OCI-LY3 (cell line): ENCODE measurements at regions not wholly inside any gene's neighbourhood (a gene's known extent, or its start where the extent isn't known, plus 50 kb on each side); places are given as distances from the start of the nearest gene placed in this dataset.

ENCODE experiments used
- H2AFZ ChIP-seq: fragments of 200-600, 300-600 bp; shearing (Covaris generic); 2 replicates; pipeline ENCODE4 v1.6.0; 2014; ENCODE audit warnings: antibody characterized with exemption, low read depth, low read length
- H3K27ac ChIP-seq: fragments of 200-600, 300-600 bp; sonication (generic); 2 replicates; pipeline ENCODE4 v1.5.1; 2014; ENCODE audit warnings: mild to moderate bottlenecking, low read length, moderate library complexity, mixed read lengths
- H3K27me3 ChIP-seq: fragments of 200-600, 300-600 bp; sonication (generic); 2 replicates; pipeline ENCODE4 v1.6.1; 2014; ENCODE audit warnings: low read depth, low read length, mixed read lengths
- H3K36me3 ChIP-seq: fragments of 200-600, 300-600 bp; sonication (generic); replicated peaks from 2 replicates; pipeline ENCODE3; 2014; ENCODE audit warnings: low read depth, low read length, mixed read lengths
- H3K4me1 ChIP-seq: fragments of 300-600, 200-600 bp; sonication (generic); 2 replicates; pipeline ENCODE4 v1.6.1; 2014; ENCODE audit warnings: low read length, mixed read lengths
- H3K4me2 ChIP-seq: fragments of 200-600, 300-600 bp; sonication (generic); 2 replicates; pipeline ENCODE4 v1.6.1; 2014; ENCODE audit warnings: low read length, mixed read lengths
- H3K4me3 ChIP-seq: fragments of 300-600, 200-600 bp; sonication (generic); 2 replicates; pipeline ENCODE4 v1.5.1; 2014; ENCODE audit warnings: antibody characterized with exemption, mild to moderate bottlenecking, low read length, moderate library complexity
- H3K79me2 ChIP-seq: fragments of 300-600, 200-600 bp; shearing (Covaris generic); 2 replicates; pipeline ENCODE4 v1.6.1; 2014; ENCODE audit warnings: mild to moderate bottlenecking, low read length, mixed read lengths
- H3K9ac ChIP-seq: fragments of 300-600, 200-600 bp; shearing (Covaris generic); 2 replicates; pipeline ENCODE4 v1.6.0; 2014; ENCODE audit warnings: mild to moderate bottlenecking, low read length, moderate library complexity
- H3K9me3 ChIP-seq: fragments of 200-600, 300-600 bp; shearing (Covaris generic); 2 replicates; pipeline ENCODE4 v1.6.1; 2014; ENCODE audit warnings: low read length, mixed read lengths; ENCODE audit not compliant: insufficient read depth
- H4K20me1 ChIP-seq: fragments of 200-600, 300-600 bp; sonication (generic); 2 replicates; pipeline ENCODE4 v1.6.1; 2016; ENCODE audit warnings: low read length, mixed read lengths; ENCODE audit not compliant: insufficient read depth
- CTCF ChIP-seq: fragments of 200-600, 300-600 bp; sonication (generic); IDR thresholded peaks from 2 replicates; pipeline ENCODE4 v1.5.1; 2014; ENCODE audit warnings: antibody characterized with exemption, low read length, low read depth
- EZH2phosphoT487 ChIP-seq: fragments of 200-600 bp; shearing (Covaris generic); IDR thresholded peaks from 2 replicates; pipeline ENCODE4 v1.6.1; 2018; ENCODE audit warnings: antibody characterized with exemption, mixed run types, low read depth

- Histone ChIP-seq H3K9me3 (no peaks in the 10 kb centered on the region), H3K4me3 (no peak overlapping the region), H3K9ac (no peak overlapping the region), H3K79me2 (no peaks in the 10 kb centered on the region), H3K4me2 (no peak overlapping the region), H2AFZ (no peak overlapping the region), H3K4me1 (no peaks in the 10 kb centered on the region), H3K36me3 (no peaks in the 10 kb centered on the region), H3K27me3 (0 out of 2 replicates have a peak, but pooled peaks cover 5% of the 10 kb centered on the region), H4K20me1 (no peaks in the 10 kb centered on the region), H3K27ac (no peak overlapping the region)
- TF ChIP-seq CTCF (no peak), EZH2phosphoT487 (no peak)
Measured at GRCh38 chr16:82389956-82390650, 220.1 kb upstream of the MPHOSPH6 start.

- H3K27me3 ChIP-seq: peaks cover 3% of the 10 kb centered on the region; the same call in 1 of the 2 replicates
- no peak overlapping the region for H3K27ac ChIP-seq
- no peak overlapping the region for H3K9ac ChIP-seq
- H3K79me2 ChIP-seq: no peaks in the 10 kb centered on the region
- H3K36me3 ChIP-seq: no peaks in the 10 kb centered on the region
- no peaks in the 10 kb centered on the region for H3K4me1 ChIP-seq
- TF ChIP-seq CTCF (no peak), EZH2phosphoT487 (no peak)
- no peak overlapping the region for H3K4me2 ChIP-seq
- no peaks in the 10 kb centered on the region for H3K9me3 ChIP-seq
- H2AFZ ChIP-seq: no peak overlapping the region
- H4K20me1 ChIP-seq: no peaks in the 10 kb centered on the region
- no peak overlapping the region for H3K4me3 ChIP-seq
Measured at GRCh38 chr16:82386761-82387160, 216.7 kb upstream of the MPHOSPH6 start.

- Histone ChIP-seq H3K4me2 (no peak overlapping the region), H3K9ac (no peak overlapping the region), H3K36me3 (no peaks in the 10 kb centered on the region), H2AFZ (no peak overlapping the region), H3K27ac (no peak overlapping the region), H3K4me3 (no peak overlapping the region), H3K27me3 (peaks cover 6% of the 10 kb centered on the region), H4K20me1 (no peaks in the 10 kb centered on the region), H3K4me1 (no peaks in the 10 kb centered on the region), H3K79me2 (no peaks in the 10 kb centered on the region), H3K9me3 (no peaks in the 10 kb centered on the region)
- TF ChIP-seq CTCF (no peak), EZH2phosphoT487 (no peak)
Measured at GRCh38 chr16:82384949-82385348, 214.9 kb upstream of the MPHOSPH6 start.

- Histone ChIP-seq H3K9me3 (no peaks in the 10 kb centered on the region), H3K27me3 (peaks cover 6% of the 10 kb centered on the region), H3K79me2 (no peaks in the 10 kb centered on the region), H2AFZ (no peak overlapping the region), H3K4me2 (no peak overlapping the region), H3K36me3 (no peaks in the 10 kb centered on the region), H3K9ac (no peak overlapping the region), H3K4me1 (no peaks in the 10 kb centered on the region), H3K4me3 (no peak overlapping the region), H3K27ac (no peak overlapping the region), H4K20me1 (no peaks in the 10 kb centered on the region)
- no peak for TF ChIP-seq CTCF
- no peak for TF ChIP-seq EZH2phosphoT487
Measured at GRCh38 chr16:82384017-82384416, 214.0 kb upstream of the MPHOSPH6 start.
